H1 (cell line): ENCODE measurements at regions not wholly inside any gene's neighbourhood (a gene's known extent, or its start where the extent isn't known, plus 50 kb on each side); places are given as distances from the start of the nearest gene placed in this dataset.
A peak's percentile ranks its signal among the peaks of the same experiment; 100 is the strongest.

Source experiments
- CTCF ChIA-PET: fragments of 300-600 bp; sonication (Branson Sonifier 250); formaldehyde crosslinking; loops from one replicate; lab custom pipeline; 2021; ENCODE audit not compliant: partially characterized antibody; lab: Charles Lee
- POLR2A ChIA-PET: fragments of 300-600 bp; sonication (Branson Sonifier 250); formaldehyde crosslinking; loops from one replicate; lab custom pipeline; 2021; ENCODE audit warnings: inconsistent platforms; ENCODE audit not compliant: partially characterized antibody; lab: Charles Lee
- DNase-seq, 2 experiments: peaks; one replicate each; pipeline versions ENCODE4 v3.0.0 to v3.0.0-alpha.2; 2010 to 2022; ENCODE audit warnings: low spot score in 2 of 2, low read depth in 1 of 2, mixed read lengths in 1 of 2
- FAIRE-seq: peaks from 2 replicates; lab custom pipeline; 2011; peaks lifted over from hg19 to GRCh38; lab: Jason Lieb, UNC
- H2AFZ ChIP-seq: 2 replicates; pipeline ENCODE4 v1.8.1; 2012; ENCODE audit warnings: low read length, inconsistent platforms
- H2AK5ac ChIP-seq: 2 replicates; pipeline ENCODE4 v1.6.1; 2013; ENCODE audit warnings: low read depth, low read length
- H2BK120ac ChIP-seq: replicated peaks from 2 replicates; pipeline ENCODE3; 2013; ENCODE audit warnings: low read depth, low read length, inconsistent platforms
- H2BK12ac ChIP-seq: 2 replicates; pipeline ENCODE4 v1.6.1; 2013; ENCODE audit warnings: low read depth, low read length
- H2BK15ac ChIP-seq: 2 replicates; pipeline ENCODE4 v1.6.1; 2013; ENCODE audit warnings: low read length
- H2BK20ac ChIP-seq: 2 replicates; pipeline ENCODE4 v1.6.1; 2013; ENCODE audit warnings: low read length
- H2BK5ac ChIP-seq: 2 replicates; pipeline ENCODE4 v1.6.1; 2013; ENCODE audit warnings: low read depth, low read length
- H3K14ac ChIP-seq: 2 replicates; pipeline ENCODE4 v1.6.1; 2013; ENCODE audit warnings: inconsistent platforms; ENCODE audit not compliant: insufficient read length
- H3K18ac ChIP-seq: 2 replicates; pipeline ENCODE4 v1.6.1; 2013; ENCODE audit warnings: low read length; ENCODE audit errors: extremely low read depth
- H3K23ac ChIP-seq: 2 replicates; pipeline ENCODE4 v1.6.1; 2013; ENCODE audit warnings: inconsistent platforms; ENCODE audit not compliant: insufficient read length
- H3K23me2 ChIP-seq: 2 replicates; pipeline ENCODE4 v1.6.1; 2013; ENCODE audit warnings: low read depth, low read length
- H3K27ac ChIP-seq: 2 replicates; pipeline ENCODE4 v1.6.1; 2011; ENCODE audit warnings: low read depth, low read length, inconsistent platforms
- H3K27me3 ChIP-seq, 4 experiments: replicated peaks in 1 of 4; 1 replicate in 1 of 4; 2 replicates in 3 of 4; pipeline versions ENCODE4 v1.6.1 to v1.8.1; 2011 to 2013; ENCODE audit warnings: low read length in 3 of 4, mild to moderate bottlenecking in 3 of 4, inconsistent platforms in 2 of 4, mixed read lengths in 2 of 4, moderate library complexity in 1 of 4; ENCODE audit not compliant: control insufficient read depth in 3 of 4, insufficient read depth in 3 of 4; ENCODE audit errors: extremely low read depth in 1 of 4
- H3K36me3 ChIP-seq, 4 experiments: 2 replicates each; pipeline versions ENCODE4 v1.6.1 to v1.8.1; 2011 to 2013; ENCODE audit warnings: mild to moderate bottlenecking in 4 of 4, low read length in 3 of 4, moderate library complexity in 2 of 4, control low read depth in 1 of 4, inconsistent platforms in 1 of 4; ENCODE audit not compliant: insufficient read depth in 4 of 4, control insufficient read depth in 2 of 4
- H3K4ac ChIP-seq: replicated peaks from 2 replicates; pipeline ENCODE3; 2013; ENCODE audit warnings: low read length, low read depth, mixed read lengths, inconsistent platforms; ENCODE audit not compliant: insufficient read length
- H3K4me1 ChIP-seq, 4 experiments: replicated peaks in 1 of 4; 1 replicate in 1 of 4; 2 replicates in 3 of 4; pipeline versions ENCODE4 v1.6.1 to v1.8.1; 2011 to 2013; ENCODE audit warnings: low read length in 3 of 4, inconsistent platforms in 2 of 4, mixed read lengths in 1 of 4; ENCODE audit not compliant: insufficient read depth in 4 of 4, control insufficient read depth in 3 of 4
- H3K4me2 ChIP-seq, 2 experiments: 2 replicates each; pipeline versions ENCODE4 v1.6.1 to v1.8.1; 2011 to 2013; ENCODE audit warnings: low read depth in 2 of 2, low read length in 2 of 2, control low read depth in 1 of 2, inconsistent platforms in 1 of 2, mild to moderate bottlenecking in 1 of 2; ENCODE audit not compliant: insufficient read depth in 1 of 2
- H3K4me3 ChIP-seq, 4 experiments: fragments of 200-600, 300-600 bp in 1 of 4; sonication (generic), shearing (Covaris generic), sonication (Bioruptor Twin) in 1 of 4; 2 replicates each; pipeline versions ENCODE4 v1.5.1 to v1.8.1; 2011 to 2016; ENCODE audit warnings: low read length in 4 of 4, low read depth in 3 of 4, control low read depth in 2 of 4, inconsistent platforms in 2 of 4, mild to moderate bottlenecking in 2 of 4, mixed read lengths in 1 of 4, moderate library complexity in 1 of 4; ENCODE audit not compliant: insufficient read depth in 2 of 4; ENCODE audit errors: extremely low read depth in 1 of 4
- H3K56ac ChIP-seq: replicated peaks from 2 replicates; pipeline ENCODE3; 2013; ENCODE audit warnings: low read depth, mild to moderate bottlenecking, mixed read lengths, low read length, inconsistent platforms; ENCODE audit not compliant: insufficient read length
- H3K79me1 ChIP-seq: 2 replicates; pipeline ENCODE4 v1.6.1; 2013; ENCODE audit warnings: low read depth, low read length, control low read depth
- H3K79me2 ChIP-seq, 2 experiments: 2 replicates each; pipeline versions ENCODE4 v1.6.1 to v1.8.1; 2012 to 2013; ENCODE audit warnings: low read length in 2 of 2, mild to moderate bottlenecking in 2 of 2, inconsistent platforms in 1 of 2; ENCODE audit not compliant: insufficient read depth in 2 of 2, control insufficient read depth in 1 of 2
- H3K9ac ChIP-seq, 4 experiments: replicated peaks in 1 of 4; 1 replicate in 1 of 4; 2 replicates in 3 of 4; pipeline versions ENCODE4 v1.6.1 to v1.8.1; 2011 to 2013; ENCODE audit warnings: low read depth in 3 of 4, low read length in 3 of 4, control low read depth in 2 of 4, mild to moderate bottlenecking in 2 of 4, moderate library complexity in 2 of 4, inconsistent platforms in 1 of 4; ENCODE audit errors: extremely low read depth in 1 of 4
- H3K9me3 ChIP-seq, 2 experiments: 2 replicates each; pipeline versions ENCODE4 v1.6.1 to v1.8.1; 2012 to 2013; ENCODE audit warnings: mild to moderate bottlenecking in 2 of 2, moderate library complexity in 2 of 2, control low read depth in 1 of 2, inconsistent platforms in 1 of 2, low read depth in 1 of 2, low read length in 1 of 2, mixed read lengths in 1 of 2; ENCODE audit not compliant: insufficient read depth in 2 of 2
- H4K20me1 ChIP-seq, 2 experiments: replicated peaks in 1 of 2; 2 replicates each; pipeline versions ENCODE3 to v1.8.1; 2011 to 2013; ENCODE audit warnings: inconsistent platforms in 2 of 2, low read length in 2 of 2, mild to moderate bottlenecking in 1 of 2; ENCODE audit not compliant: insufficient read depth in 2 of 2, control insufficient read depth in 1 of 2
- H4K5ac ChIP-seq: 2 replicates; pipeline ENCODE4 v1.6.1; 2013; ENCODE audit warnings: low read length, low read depth, mixed read lengths, inconsistent platforms; ENCODE audit not compliant: insufficient read length
- H4K8ac ChIP-seq: 2 replicates; pipeline ENCODE4 v1.8.0; 2013; ENCODE audit warnings: mild to moderate bottlenecking, moderate library complexity, low read length, inconsistent platforms; ENCODE audit not compliant: insufficient read depth; ENCODE audit errors: extremely low read depth
- H4K91ac ChIP-seq: replicated peaks from 2 replicates; pipeline ENCODE3; 2013; ENCODE audit warnings: low read length, mixed read lengths, inconsistent platforms; ENCODE audit not compliant: insufficient read length
- BACH1 ChIP-seq: IDR thresholded peaks from 2 replicates; pipeline ENCODE4 v1.6.1; 2012; ENCODE audit warnings: low read length, improper control_type of control experiment
- BRCA1 ChIP-seq: IDR thresholded peaks from 2 replicates; pipeline ENCODE4 v1.6.1; 2012; ENCODE audit warnings: low read depth, low read length, improper control_type of control experiment
- GTF2F1 ChIP-seq: IDR thresholded peaks from 2 replicates; pipeline ENCODE4 v1.6.1; 2012; ENCODE audit warnings: low read depth, low read length, improper control_type of control experiment, borderline replicate concordance
- JUN ChIP-seq: IDR thresholded peaks from 2 replicates; pipeline ENCODE4 v1.6.1; 2011; ENCODE audit warnings: low read depth, mild to moderate bottlenecking, improper control_type of control experiment, low read length
- KDM1A ChIP-seq: fragments of 200-600, 300-600 bp; sonication (generic); IDR thresholded peaks from 2 replicates; pipeline ENCODE4 v1.7.1; 2016; ENCODE audit warnings: mild to moderate bottlenecking, low read length, borderline replicate concordance
- SIRT6 ChIP-seq: IDR thresholded peaks from one replicate; pipeline ENCODE4 v1.7.1; 2012; ENCODE audit warnings: low read length, inconsistent platforms
- SIX5 ChIP-seq: IDR thresholded peaks from 2 replicates; pipeline ENCODE4 v1.6.1; 2011; ENCODE audit warnings: mild to moderate bottlenecking, low read depth, low read length
- SP2 ChIP-seq: IDR thresholded peaks from 2 replicates; pipeline ENCODE4 v1.6.1; 2012; ENCODE audit warnings: mild to moderate bottlenecking, low read length, inconsistent platforms
- TAF7 ChIP-seq: optimal IDR thresholded peaks from 2 replicates; pipeline ENCODE3; 2011; ENCODE audit warnings: low read depth, mild to moderate bottlenecking, inconsistent platforms, low read length, moderate library complexity, borderline replicate concordance
- WGBS, 2 experiments: shearing (Covaris generic) in 1 of 2; methylation state at CpG; one replicate each; pipeline versions ENCODE4 v1.1.6 to v1.1.7; 2013 to 2015; ENCODE audit warnings: low lambda C conversion rate in 2 of 2, mixed read lengths in 2 of 2, inconsistent platforms in 1 of 2, low coverage in 1 of 2, missing lambda C conversion rate in 1 of 2; ENCODE audit not compliant: insufficient replicate concordance in 2 of 2, insufficient coverage in 1 of 2, insufficient read length in 1 of 2; ENCODE audit errors: extremely low coverage in 1 of 2, missing lambda C conversion rate in 1 of 2; 5-methylcytosine and 5-hydroxymethylcytosine counted together
- TF ChIP-seq, protein P1 (sequence below): IDR thresholded peaks from 2 replicates; pipeline ENCODE4 v1.6.1; 2012; ENCODE audit warnings: low read length, inconsistent platforms
- TF ChIP-seq, protein P2 (sequence below): IDR thresholded peaks from 2 replicates; pipeline ENCODE4 v1.6.1; 2012; ENCODE audit warnings: inconsistent platforms

DNA sequence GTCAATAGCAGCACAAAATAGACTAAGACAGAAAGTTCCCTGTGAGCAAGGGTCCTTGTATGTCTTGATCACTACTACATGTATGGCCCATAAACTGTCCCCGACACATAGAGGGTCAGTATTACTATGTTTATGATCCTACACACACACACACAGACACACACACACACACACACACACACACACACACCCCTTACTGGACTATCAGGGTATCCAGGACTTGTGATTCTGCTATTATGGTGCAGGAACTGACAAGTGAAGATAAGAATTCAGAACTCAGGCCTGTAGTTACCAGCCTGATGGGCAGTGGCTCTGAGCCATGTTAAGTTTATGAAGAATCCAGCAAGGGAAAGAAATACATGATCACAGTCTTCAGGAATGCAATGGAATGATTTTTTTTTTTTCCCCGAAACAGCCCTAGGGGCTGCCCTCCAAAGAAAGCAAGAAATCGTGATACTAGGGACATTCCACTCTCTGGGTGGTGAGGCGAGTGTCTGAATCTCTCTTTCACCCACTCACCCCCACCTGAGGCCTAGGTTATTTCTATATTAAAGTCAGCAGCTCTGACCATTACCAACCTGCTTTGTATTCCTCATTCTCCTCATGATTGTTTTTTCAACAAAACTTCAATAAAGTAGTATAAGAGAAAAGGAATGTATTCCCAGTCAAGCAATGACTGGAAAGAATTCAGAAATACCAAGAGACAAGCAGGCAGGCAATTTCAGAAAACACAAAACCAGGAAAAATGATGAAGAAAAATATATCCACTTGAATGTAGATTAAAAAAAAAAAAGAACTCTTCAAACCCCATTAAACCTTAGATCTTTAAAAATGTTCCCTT lies 105.8 kb downstream of the AVPR1A start:
- no peak overlapping the region for H2BK120ac ChIP-seq
- H3K36me3 ChIP-seq: no peaks in the 10 kb centered on the region
- H3K9me3 ChIP-seq: no peaks in the 10 kb centered on the region
- ChIA-PET CTCF (no interaction called here), POLR2A (no interaction called here)
- no peak overlapping the region for H2BK20ac ChIP-seq
- H3K56ac ChIP-seq: no peak overlapping the region
- no peaks in the 10 kb centered on the region for H3K79me2 ChIP-seq
- H3K9ac ChIP-seq: no peak overlapping the region
- no peak overlapping the region for H2AK5ac ChIP-seq
- no peak overlapping the region for H3K4me2 ChIP-seq
- H3K27me3 ChIP-seq: no peaks in the 10 kb centered on the region
- no peak overlapping the region for H2BK12ac ChIP-seq
- no peak overlapping the region for H3K4me3 ChIP-seq
- DNase-seq: no peak
- 87% methylated on average over 4 of the region's 4 CpGs; no CpG with 5 or more reads in 1 of the 2 experiments for WGBS, 2 experiments
- H3K18ac ChIP-seq: no peak overlapping the region
- H4K91ac ChIP-seq: no peak overlapping the region
- no peaks in the 10 kb centered on the region for H3K4me1 ChIP-seq
- H2BK15ac ChIP-seq: no peak overlapping the region
- H3K23ac ChIP-seq: peak overlapping the region; percentile 85
- no peak overlapping the region for H3K4ac ChIP-seq
- H2AFZ ChIP-seq: no peak overlapping the region
- no peak for FAIRE-seq
- H2BK5ac ChIP-seq: no peak overlapping the region
- no peak overlapping the region for H4K8ac ChIP-seq
- H4K5ac ChIP-seq: no peak overlapping the region
- no peak overlapping the region for H3K14ac ChIP-seq
- H3K23me2 ChIP-seq: no peaks in the 10 kb centered on the region; the same call in 1 of the 2 replicates
- no peaks in the 10 kb centered on the region for H4K20me1 ChIP-seq
- no peak for TF ChIP-seq SIRT6
- TF ChIP-seq KDM1A: no peak
- no peak for TF ChIP-seq GTF2F1
- TF ChIP-seq TAF7: no peak
- TF ChIP-seq SP2: no peak
- no peak for TF ChIP-seq SIX5
- TF ChIP-seq JUN: no peak
- no peak for TF ChIP-seq BRCA1
- TF ChIP-seq BACH1: no peak
- TF ChIP-seq, protein P1, sequence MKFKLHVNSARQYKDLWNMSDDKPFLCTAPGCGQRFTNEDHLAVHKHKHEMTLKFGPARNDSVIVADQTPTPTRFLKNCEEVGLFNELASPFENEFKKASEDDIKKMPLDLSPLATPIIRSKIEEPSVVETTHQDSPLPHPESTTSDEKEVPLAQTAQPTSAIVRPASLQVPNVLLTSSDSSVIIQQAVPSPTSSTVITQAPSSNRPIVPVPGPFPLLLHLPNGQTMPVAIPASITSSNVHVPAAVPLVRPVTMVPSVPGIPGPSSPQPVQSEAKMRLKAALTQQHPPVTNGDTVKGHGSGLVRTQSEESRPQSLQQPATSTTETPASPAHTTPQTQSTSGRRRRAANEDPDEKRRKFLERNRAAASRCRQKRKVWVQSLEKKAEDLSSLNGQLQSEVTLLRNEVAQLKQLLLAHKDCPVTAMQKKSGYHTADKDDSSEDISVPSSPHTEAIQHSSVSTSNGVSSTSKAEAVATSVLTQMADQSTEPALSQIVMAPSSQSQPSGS: no peak
- TF ChIP-seq, protein P2, sequence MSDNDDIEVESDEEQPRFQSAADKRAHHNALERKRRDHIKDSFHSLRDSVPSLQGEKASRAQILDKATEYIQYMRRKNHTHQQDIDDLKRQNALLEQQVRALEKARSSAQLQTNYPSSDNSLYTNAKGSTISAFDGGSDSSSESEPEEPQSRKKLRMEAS: no peak
- no peaks in the 10 kb centered on the region for H3K79me1 ChIP-seq
- no peak overlapping the region for H3K27ac ChIP-seq
